ENCODE measurements at regions not wholly inside any gene's neighbourhood (a gene's known extent, or its start where the extent isn't known, plus 50 kb on each side); places are given as distances from the start of the nearest gene placed in this dataset.

DNA sequence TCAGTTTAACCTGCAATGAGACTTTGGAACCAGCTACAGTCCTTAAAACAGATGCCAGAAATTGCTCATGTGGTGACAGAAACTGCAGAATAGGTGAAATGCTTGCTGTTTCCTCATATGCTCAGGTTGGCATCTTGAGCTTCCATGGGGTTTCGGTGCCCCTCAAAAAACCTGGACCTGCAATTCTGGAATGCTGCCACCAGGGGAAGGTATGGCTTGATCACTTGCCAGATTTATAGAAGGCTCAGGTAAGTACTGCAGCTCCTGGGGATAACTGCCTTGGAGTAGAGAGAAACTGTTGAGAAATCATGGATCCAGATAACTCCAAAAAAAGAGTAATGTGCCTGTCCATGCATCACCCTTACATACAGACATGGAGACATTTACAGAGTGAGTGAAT is 113.0 kb downstream of the CTTN start:
- H3K4me3 ChIP-seq (ENCODE audit: low read depth, low read length): no peak overlapping the region
- DNase-seq (ENCODE audit: low read depth): no peak
- TF ChIP-seq POLR2A (IDR thresholded peaks at IDR 0.05; ENCODE audit: extremely low read depth, insufficient read length): no peak
- TF ChIP-seq, protein P1, sequence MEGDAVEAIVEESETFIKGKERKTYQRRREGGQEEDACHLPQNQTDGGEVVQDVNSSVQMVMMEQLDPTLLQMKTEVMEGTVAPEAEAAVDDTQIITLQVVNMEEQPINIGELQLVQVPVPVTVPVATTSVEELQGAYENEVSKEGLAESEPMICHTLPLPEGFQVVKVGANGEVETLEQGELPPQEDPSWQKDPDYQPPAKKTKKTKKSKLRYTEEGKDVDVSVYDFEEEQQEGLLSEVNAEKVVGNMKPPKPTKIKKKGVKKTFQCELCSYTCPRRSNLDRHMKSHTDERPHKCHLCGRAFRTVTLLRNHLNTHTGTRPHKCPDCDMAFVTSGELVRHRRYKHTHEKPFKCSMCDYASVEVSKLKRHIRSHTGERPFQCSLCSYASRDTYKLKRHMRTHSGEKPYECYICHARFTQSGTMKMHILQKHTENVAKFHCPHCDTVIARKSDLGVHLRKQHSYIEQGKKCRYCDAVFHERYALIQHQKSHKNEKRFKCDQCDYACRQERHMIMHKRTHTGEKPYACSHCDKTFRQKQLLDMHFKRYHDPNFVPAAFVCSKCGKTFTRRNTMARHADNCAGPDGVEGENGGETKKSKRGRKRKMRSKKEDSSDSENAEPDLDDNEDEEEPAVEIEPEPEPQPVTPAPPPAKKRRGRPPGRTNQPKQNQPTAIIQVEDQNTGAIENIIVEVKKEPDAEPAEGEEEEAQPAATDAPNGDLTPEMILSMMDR (IDR thresholded peaks at IDR 0.05; ENCODE audit: low read depth, low read length): peak; percentile 15

GRCh38 chr11:70512716-70513115 is 114.4 kb downstream of the CTTN start:
- no peak overlapping the region for H3K4me3 ChIP-seq (ENCODE audit: low read depth, low read length)
- TF ChIP-seq POLR2A (IDR thresholded peaks at IDR 0.05; ENCODE audit: extremely low read depth, insufficient read length): no peak
- TF ChIP-seq, protein P2, sequence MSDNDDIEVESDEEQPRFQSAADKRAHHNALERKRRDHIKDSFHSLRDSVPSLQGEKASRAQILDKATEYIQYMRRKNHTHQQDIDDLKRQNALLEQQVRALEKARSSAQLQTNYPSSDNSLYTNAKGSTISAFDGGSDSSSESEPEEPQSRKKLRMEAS (IDR thresholded peaks at IDR 0.05; ENCODE audit: low read depth, low read length): no peak
- TF ChIP-seq MYC (IDR thresholded peaks at IDR 0.05; ENCODE audit: low read depth, low read length): no peak
- TF ChIP-seq, protein P1 (IDR thresholded peaks at IDR 0.05; ENCODE audit: low read depth, low read length): no peak

GRCh38 chr11:70517203-70517602 is 118.9 kb downstream of the CTTN start:
- TF ChIP-seq, protein P1 (IDR thresholded peaks at IDR 0.05; ENCODE audit: low read depth, low read length): no peak
- no peak for TF ChIP-seq POLR2A (IDR thresholded peaks at IDR 0.05; ENCODE audit: extremely low read depth, insufficient read length)
- TF ChIP-seq, protein P2 (IDR thresholded peaks at IDR 0.05; ENCODE audit: low read depth, low read length): no peak
- TF ChIP-seq MYC (IDR thresholded peaks at IDR 0.05; ENCODE audit: low read depth, low read length): no peak
- no peak overlapping the region for H3K4me3 ChIP-seq (ENCODE audit: low read depth, low read length)
- no peak for DNase-seq (ENCODE audit: low read depth)

More at GRCh38 chr11:70512716-70513115, 114.4 kb downstream of the CTTN start:
- DNase-seq (ENCODE audit: low read depth): no peak

GRCh38 chr11:70517988-70518907 is 119.9 kb downstream of the CTTN start:
- DNase-seq (ENCODE audit: low read depth): no peak
- H3K4me3 ChIP-seq (ENCODE audit: low read depth, low read length): no peak overlapping the region
- TF ChIP-seq POLR2A (IDR thresholded peaks at IDR 0.05; ENCODE audit: extremely low read depth, insufficient read length) (no peak), MYC (IDR thresholded peaks at IDR 0.05; ENCODE audit: low read depth, low read length) (no peak)
- TF ChIP-seq, protein P2 (IDR thresholded peaks at IDR 0.05; ENCODE audit: low read depth, low read length): no peak
- TF ChIP-seq, protein P1 (IDR thresholded peaks at IDR 0.05; ENCODE audit: low read depth, low read length): peak; percentile 2

DNA sequence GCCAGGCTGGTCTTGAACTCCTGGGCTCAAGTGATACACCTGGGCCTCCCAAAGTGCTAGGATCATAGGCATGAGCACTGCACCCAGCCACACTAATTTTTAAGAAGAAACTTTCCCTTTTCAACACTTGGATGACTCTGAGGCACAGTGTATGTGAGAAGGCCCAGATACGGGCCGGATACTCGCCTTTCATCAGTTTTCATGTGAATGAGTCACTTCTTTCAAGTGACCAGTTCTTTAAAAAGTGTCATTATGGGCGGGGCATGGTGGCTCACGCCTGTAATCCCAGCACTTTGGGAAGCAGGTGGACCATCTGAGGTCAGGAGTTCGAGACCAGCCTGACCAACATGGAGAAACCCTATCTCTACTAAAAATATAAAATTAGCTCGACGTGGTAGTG is 120.8 kb downstream of the CTTN start:
- DNase-seq (ENCODE audit: low read depth): no peak
- TF ChIP-seq MYC (IDR thresholded peaks at IDR 0.05; ENCODE audit: low read depth, low read length): no peak
- TF ChIP-seq POLR2A (IDR thresholded peaks at IDR 0.05; ENCODE audit: extremely low read depth, insufficient read length): no peak
- TF ChIP-seq, protein P1 (IDR thresholded peaks at IDR 0.05; ENCODE audit: low read depth, low read length): no peak
- TF ChIP-seq, protein P2 (IDR thresholded peaks at IDR 0.05; ENCODE audit: low read depth, low read length): no peak
- no peak overlapping the region for H3K4me3 ChIP-seq (ENCODE audit: low read depth, low read length)

Data from NB4 (cell line).